Aorta (tissue), 5 donors: ENCODE measurements at regions not wholly inside any gene's neighbourhood (a gene's known extent, or its start where the extent isn't known, plus 50 kb on each side); places are given as distances from the start of the nearest gene placed in this dataset.
"Not testable (repeated sequence)": the region's sequence is repeated elsewhere in the genome, so short reads cannot be mapped to it uniquely, and the experiment has no call there.

Source experiments
- ATAC-seq: fragments of 200-7000 bp; cut with Tn5 transposase; one replicate; pipeline ENCODE4 v1.9.1; 2022; ENCODE audit warnings: moderate library complexity; ENCODE audit not compliant: low FRiP score
- DNase-seq, 2 donors: peaks; one replicate each; pipeline ENCODE4 v3.0.0-alpha.2; 2020
- H3K27ac ChIP-seq, 2 donors: one replicate each; pipeline ENCODE4 v1.5.1; 2013; ENCODE audit warnings: low read length in 2 of 2, mild to moderate bottlenecking in 2 of 2, moderate library complexity in 2 of 2, control low read depth in 1 of 2, inconsistent platforms in 1 of 2, low read depth in 1 of 2
- H3K27me3 ChIP-seq, 2 donors: one replicate each; pipeline ENCODE4 v1.6.1; 2013; ENCODE audit warnings: control low read depth in 1 of 2, low read length in 1 of 2, mild to moderate bottlenecking in 1 of 2, moderate library complexity in 1 of 2; ENCODE audit not compliant: insufficient read depth in 2 of 2, control insufficient read depth in 1 of 2
- H3K36me3 ChIP-seq, 2 donors: one replicate each; pipeline ENCODE4 v1.6.1; 2013; ENCODE audit warnings: control low read depth in 1 of 2, low read length in 1 of 2, mild to moderate bottlenecking in 1 of 2; ENCODE audit not compliant: insufficient read depth in 2 of 2, control insufficient read depth in 1 of 2
- H3K4me1 ChIP-seq, 2 donors: one replicate each; pipeline ENCODE4 v1.6.1; 2013; ENCODE audit warnings: low read length in 2 of 2, control low read depth in 1 of 2, mild to moderate bottlenecking in 1 of 2, moderate library complexity in 1 of 2; ENCODE audit not compliant: insufficient read depth in 2 of 2, control insufficient read depth in 1 of 2
- H3K4me3 ChIP-seq, 2 donors: one replicate each; pipeline ENCODE4 v1.5.1; 2013; ENCODE audit warnings: low read length in 2 of 2, control low read depth in 1 of 2, mild to moderate bottlenecking in 1 of 2
- H3K9me3 ChIP-seq: one replicate; pipeline ENCODE4 v1.6.1; 2013; ENCODE audit warnings: mild to moderate bottlenecking, low read length; ENCODE audit not compliant: control insufficient read depth
- WGBS, 2 donors: extraction: QIAGEN DNeasy Blood & Tissue Kit; methylation state at CpG; one replicate each; pipeline ENCODE4 v1.1.7; 2013; 5-methylcytosine and 5-hydroxymethylcytosine counted together
- intact Hi-C, 2 donors: fragments of 100-400 bp; cut with DNase I; formaldehyde crosslinking; loops; one replicate each; pipeline versions ENCODE4 v1.14.2 to v1.15.0; 2022
- donor health status: healthy with polysubstance abuse.
- donor health status: Bipolar disorder and iron deficiency.
- donor health status: DM: no; HTN: no; CAD: no.
- donor health status: DM: no; HTN: no; CAD: no.
- donor health status: DM: yes; HTN: yes; CAD: no.

DNA sequence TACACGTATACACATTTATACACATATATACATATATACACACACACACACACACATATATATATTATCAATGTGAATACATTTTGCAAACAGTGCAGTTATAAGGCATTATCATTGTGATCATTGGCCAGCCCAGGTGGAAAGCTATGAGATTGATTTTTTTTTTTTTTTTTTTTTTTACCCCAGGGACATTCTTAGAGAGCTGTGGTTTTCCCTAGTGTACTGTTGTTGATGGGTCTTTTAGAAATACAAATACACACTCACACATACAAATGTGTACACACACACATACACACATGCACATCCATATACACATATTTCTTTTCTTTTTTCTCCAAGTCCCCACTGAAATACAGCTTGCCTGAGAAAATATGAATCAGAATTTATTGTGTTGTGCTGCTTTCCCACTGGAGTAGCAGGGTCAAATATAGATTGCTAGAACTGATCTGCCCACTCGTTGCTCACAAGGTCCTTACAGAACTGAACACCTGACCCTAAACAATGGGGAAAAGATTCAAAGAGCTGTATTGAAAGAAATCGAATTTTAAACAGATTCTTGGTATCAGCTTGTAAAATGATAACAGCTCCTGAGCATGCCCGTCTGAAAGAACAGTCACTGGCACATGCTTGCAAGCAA, 325.6 kb downstream of the OMA1 start:
- intact Hi-C loops: no loop called here
- 49 to 54% methylated on average over 4 of the region's 4 CpGs for WGBS, 2 donors
- no peak for DNase-seq
- no peak for ATAC-seq
- H3K4me3 ChIP-seq: no peak overlapping the region
- H3K4me1 ChIP-seq: no peaks in the 10 kb centered on the region
- no peaks in the 10 kb centered on the region for H3K9me3 ChIP-seq
- H3K27me3 ChIP-seq: no peaks in the 10 kb centered on the region
- no peak overlapping the region for H3K27ac ChIP-seq
- H3K36me3 ChIP-seq: no peaks in the 10 kb centered on the region

GRCh38 chr1:58216169-58216568, 330.4 kb downstream of the OMA1 start:
- DNase-seq, H3K4me3 ChIP-seq, ATAC-seq, H3K4me1 ChIP-seq, H3K27ac ChIP-seq, intact Hi-C loops, H3K36me3 ChIP-seq, H3K9me3 ChIP-seq, H3K27me3 ChIP-seq: not testable (repeated sequence)
- 92% methylated on average over 3 of the region's 3 CpGs for WGBS, 2 donors

DNA sequence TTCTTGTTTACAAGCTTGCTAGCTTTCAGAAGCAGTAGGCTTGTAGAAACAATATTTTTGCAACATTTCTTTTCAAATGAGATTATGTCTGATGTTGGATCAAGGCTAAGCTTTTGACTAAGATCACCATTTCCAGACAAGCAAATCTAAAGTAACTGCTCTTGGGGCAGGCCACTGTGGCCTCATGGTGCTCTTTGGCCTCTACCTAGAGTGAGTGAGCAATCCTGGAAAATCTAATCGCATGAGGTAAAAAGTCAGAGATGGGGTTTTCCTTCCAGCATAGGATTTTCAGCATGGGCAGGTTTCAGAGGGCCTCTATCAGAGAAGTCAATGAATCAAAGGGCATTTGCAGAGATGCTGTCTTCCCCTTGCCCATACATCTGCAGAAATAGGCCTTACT, 331.9 kb downstream of the OMA1 start:
- Histone ChIP-seq H3K27me3 (no peaks in the 10 kb centered on the region), H3K36me3 (no peaks in the 10 kb centered on the region), H3K4me1 (no peaks in the 10 kb centered on the region), H3K27ac (no peak overlapping the region), H3K4me3 (no peak overlapping the region), H3K9me3 (no peaks in the 10 kb centered on the region)
- DNase-seq (no peak), ATAC-seq (no peak)
- 92 to 95% methylated on average over 1 of the region's 1 CpG for WGBS, 2 donors
- intact Hi-C loops: no loop called here

- intact Hi-C loops: no loop called here
- Histone ChIP-seq H3K36me3 (no peaks in the 10 kb centered on the region), H3K4me1 (no peaks in the 10 kb centered on the region), H3K9me3 (no peaks in the 10 kb centered on the region), H3K4me3 (no peak overlapping the region), H3K27ac (no peak overlapping the region), H3K27me3 (no peaks in the 10 kb centered on the region)
- ATAC-seq (no peak), DNase-seq (no peak)
- 28 to 31% methylated on average over 3 of the region's 3 CpGs for WGBS, 2 donors
Observed at GRCh38 chr1:58211869-58212268, 334.7 kb downstream of the OMA1 start.

DNA sequence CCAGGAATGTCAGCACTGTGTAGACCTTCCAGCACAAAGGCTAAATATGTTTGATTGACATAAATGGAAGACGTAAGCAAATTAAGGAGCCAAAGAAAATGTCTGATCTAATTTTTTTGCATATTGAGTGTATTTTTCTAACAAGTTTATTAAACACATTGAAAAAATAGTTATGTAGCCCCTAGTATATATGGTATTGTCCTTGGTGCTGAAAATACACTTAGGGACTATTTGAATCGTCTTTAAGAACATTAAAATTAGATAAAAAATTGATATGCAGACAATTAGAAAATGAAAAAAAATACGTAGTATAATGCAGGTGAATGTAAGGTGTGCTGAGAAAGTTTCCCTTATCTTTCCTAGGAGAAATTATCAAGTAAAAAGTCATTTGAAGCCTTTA, 337.0 kb downstream of the OMA1 start:
- intact Hi-C loops: no loop called here
- H3K27ac ChIP-seq: no peak overlapping the region
- H3K9me3 ChIP-seq: no peaks in the 10 kb centered on the region
- WGBS, 2 donors: 44 to 47% methylated on average over 3 of the region's 3 CpGs
- ATAC-seq: no peak
- no peaks in the 10 kb centered on the region for H3K4me1 ChIP-seq
- no peaks in the 10 kb centered on the region for H3K27me3 ChIP-seq
- no peak for DNase-seq
- no peaks in the 10 kb centered on the region for H3K36me3 ChIP-seq
- H3K4me3 ChIP-seq: no peak overlapping the region

- WGBS, 2 donors: 93% methylated on average over 1 of the region's 1 CpG
- DNase-seq (no peak), ATAC-seq (no peak)
- Histone ChIP-seq H3K36me3 (no peaks in the 10 kb centered on the region), H3K27ac (no peak overlapping the region), H3K4me3 (no peak overlapping the region), H3K9me3 (no peaks in the 10 kb centered on the region), H3K27me3 (no peaks in the 10 kb centered on the region), H3K4me1 (no peaks in the 10 kb centered on the region)
- intact Hi-C loops: no loop called here
Observed at GRCh38 chr1:58206749-58207148, 339.8 kb downstream of the OMA1 start.

GRCh38 chr1:58204284-58204683, 342.2 kb downstream of the OMA1 start:
- H3K4me1 ChIP-seq: no peaks in the 10 kb centered on the region
- H3K9me3 ChIP-seq: no peaks in the 10 kb centered on the region
- DNase-seq: no peak
- no peak overlapping the region for H3K27ac ChIP-seq
- H3K36me3 ChIP-seq: no peaks in the 10 kb centered on the region
- WGBS, 2 donors: 70 to 76% methylated on average over 3 of the region's 3 CpGs
- H3K27me3 ChIP-seq: no peaks in the 10 kb centered on the region
- no peak for ATAC-seq
- intact Hi-C loops: no loop called here
- no peak overlapping the region for H3K4me3 ChIP-seq

DNA sequence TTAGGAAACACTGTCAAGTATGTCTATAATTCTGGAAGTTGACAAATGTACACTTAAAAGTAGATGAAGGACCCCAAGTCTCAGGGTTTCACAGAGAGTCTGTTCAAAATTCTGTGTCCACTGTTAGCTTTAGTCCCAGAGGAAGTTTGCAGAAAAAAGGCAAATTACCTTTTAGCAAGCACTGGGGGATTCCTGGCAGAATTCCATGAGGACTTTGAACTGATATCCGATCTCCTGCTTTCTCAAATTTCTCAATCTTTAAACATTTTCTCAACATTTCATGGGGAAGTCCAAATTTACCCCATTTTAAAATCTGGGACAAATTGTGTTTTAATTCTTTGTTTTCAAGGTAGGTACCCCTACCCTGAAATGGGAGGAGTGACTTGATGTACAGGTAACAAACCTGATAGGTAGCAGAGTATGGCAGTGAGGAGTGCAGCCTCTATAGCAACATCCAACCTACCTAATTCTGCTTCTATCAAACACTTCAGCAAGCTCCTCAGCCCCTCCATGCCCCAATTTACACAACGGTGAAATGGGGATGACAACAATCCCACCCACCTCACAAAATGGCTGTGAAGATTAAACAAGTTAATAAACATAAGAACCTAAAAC, 344.9 kb downstream of the OMA1 start:
- DNase-seq (no peak), ATAC-seq (no peak)
- Histone ChIP-seq H3K9me3 (no peaks in the 10 kb centered on the region), H3K27me3 (peaks cover 0 to 3% of the 10 kb centered on the region in 2 donors), H3K4me1 (no peaks in the 10 kb centered on the region), H3K36me3 (no peaks in the 10 kb centered on the region), H3K4me3 (no peak overlapping the region), H3K27ac (no peak overlapping the region)
- WGBS, 2 donors: 68 to 75% methylated on average over 2 of the region's 2 CpGs
- intact Hi-C loops: no loop called here

- Histone ChIP-seq H3K36me3 (no peaks in the 10 kb centered on the region), H3K4me3 (no peak overlapping the region), H3K27ac (no peak overlapping the region), H3K27me3 (peaks cover 0 to 3% of the 10 kb centered on the region in 2 donors), H3K4me1 (no peaks in the 10 kb centered on the region), H3K9me3 (no peaks in the 10 kb centered on the region)
- no peak for ATAC-seq
- DNase-seq: no peak
- intact Hi-C loops: no loop called here
Observed at GRCh38 chr1:58200437-58200836, 346.1 kb downstream of the OMA1 start.
